IPS-NIHi7 (cell line): ENCODE measurements at regions not wholly inside any gene's neighbourhood (a gene's known extent, or its start where the extent isn't known, plus 50 kb on each side); places are given as distances from the start of the nearest gene placed in this dataset.
"Not testable (repeated sequence)": the region's sequence is repeated elsewhere in the genome, so short reads cannot be mapped to it uniquely, and the experiment has no call there.

Experiments used
- DNase-seq: peaks from one replicate; pipeline ENCODE4 v3.0.0; 2012; ENCODE audit warnings: mixed read lengths; ENCODE audit errors: extremely low spot score

DNA sequence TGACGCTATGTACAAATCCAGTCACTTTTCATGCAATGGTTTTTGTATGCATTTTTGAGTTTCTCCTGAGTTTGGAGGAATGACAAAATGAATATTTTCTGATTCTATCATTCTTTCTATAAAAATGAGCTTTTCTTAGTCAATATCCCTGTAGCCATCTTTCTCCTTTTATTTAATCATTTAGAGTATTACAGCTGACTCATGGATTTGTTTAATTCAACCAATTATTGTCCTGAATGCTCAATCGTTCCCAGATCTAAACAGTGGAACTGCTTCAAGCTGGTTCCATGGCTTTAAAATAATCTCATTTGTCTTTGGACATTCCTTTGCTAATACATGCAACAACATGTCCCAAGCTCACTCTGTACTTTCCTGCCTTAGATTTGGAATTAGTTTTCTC, 368.8 kb downstream of the ADCYAP1 start:
- no peak for DNase-seq

DNA sequence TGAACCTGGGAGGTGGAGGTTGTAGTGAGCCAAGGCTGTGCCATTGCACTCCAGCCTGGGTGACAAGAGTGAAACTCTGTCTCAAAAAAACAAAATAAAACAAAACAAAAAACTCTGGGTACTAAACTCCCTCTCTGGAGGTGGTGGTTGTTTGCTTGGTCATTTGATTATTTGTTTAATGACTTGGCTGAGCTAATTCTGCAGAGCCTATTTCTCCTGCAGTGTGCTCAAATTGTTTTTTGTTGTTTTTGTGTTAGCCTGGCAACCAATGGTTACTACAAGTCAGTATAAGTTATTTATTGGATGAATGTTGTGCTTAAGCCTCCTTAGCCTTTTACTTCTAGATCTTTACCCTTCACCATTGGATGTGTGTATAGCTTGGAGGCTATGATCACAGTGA, 387.5 kb downstream of the ADCYAP1 start:
- no peak for DNase-seq

DNA sequence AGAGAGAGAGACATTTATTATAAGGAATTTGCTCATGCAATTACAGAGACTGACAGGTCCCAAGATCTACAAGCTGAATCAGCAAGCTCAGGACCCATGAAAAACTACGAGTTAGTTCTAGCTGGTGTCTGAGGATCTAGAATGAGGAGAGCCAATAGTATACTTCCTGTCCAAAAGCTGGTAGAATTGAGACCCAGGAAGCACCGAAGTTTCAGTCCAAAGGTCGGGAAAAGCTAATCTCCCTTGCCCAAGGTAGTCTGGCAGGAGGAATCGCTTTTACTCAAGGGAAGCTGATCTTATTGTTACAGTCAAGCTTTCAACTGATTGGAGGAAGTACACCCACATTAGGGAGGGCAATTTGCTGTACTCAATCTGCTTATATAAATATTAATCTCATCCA, 389.6 kb downstream of the ADCYAP1 start:
- DNase-seq, result no peak

DNA sequence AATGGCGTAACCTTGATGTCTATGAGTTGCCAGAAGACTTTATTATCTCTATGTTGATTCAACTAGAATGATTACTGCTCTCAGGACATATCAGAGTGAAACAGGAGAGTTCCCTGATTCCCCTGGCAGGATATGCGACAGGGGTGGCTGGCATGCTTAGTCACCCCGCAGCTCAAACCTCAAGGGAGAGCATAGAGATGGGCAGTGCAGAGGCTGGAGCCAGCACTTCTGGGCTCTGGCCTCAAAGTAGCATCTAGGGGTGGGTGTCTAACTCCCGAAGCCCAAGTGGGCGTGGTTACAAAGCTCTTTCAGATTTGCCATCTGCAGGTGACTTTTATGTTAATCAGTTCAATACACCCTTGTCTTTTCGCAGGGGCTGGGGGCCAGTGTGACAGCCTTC, 391.6 kb downstream of the ADCYAP1 start:
- DNase-seq, result no peak

DNA sequence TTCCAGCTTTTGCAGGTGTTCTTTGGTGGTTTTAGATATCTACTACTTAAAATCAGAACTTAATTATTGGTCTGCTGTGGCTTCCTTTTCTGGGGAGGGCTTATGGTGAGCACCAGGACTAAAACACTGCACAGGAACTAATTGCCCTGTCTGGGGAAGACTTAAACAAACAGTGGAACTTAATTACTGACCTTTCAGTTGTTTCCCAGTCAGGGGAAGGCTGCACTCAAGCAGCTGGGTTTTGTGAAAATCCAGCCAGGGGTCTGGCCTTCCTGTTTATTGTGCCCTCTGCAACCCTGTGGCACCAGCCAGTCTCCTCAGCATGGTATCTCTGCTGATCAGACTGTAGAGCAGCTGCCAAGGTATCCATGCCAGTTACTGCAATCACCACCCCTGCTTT, 398.2 kb downstream of the ADCYAP1 start:
- DNase-seq, result no peak

DNA sequence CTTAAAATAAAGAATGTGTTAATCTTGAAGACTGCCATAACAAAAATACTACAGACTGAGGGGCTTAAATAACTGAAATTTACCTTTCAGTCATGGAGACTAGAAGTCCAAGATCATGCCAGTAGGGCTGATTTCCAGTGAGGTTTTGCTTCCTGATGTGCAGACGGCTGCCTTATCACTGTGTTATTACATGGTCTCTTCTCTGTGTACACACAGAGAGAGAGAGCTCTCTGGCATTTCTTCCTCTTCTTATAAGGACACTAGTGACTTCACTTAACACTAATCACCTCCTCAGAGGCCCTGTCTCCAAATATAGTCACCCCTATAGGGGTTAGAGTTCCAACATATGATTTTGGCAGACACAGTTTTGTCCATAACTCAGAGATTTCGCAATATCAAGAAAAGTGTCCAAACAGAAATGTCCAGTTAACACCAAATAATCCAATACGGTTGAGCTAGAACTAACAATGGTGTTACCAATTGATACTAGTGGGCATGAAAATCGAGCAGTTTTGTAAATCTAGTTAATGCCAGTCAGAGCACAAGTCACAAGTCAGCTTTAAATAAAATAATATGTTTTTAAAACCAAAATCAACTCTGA, 399.8 kb downstream of the ADCYAP1 start:
- DNase-seq, result no peak

DNA sequence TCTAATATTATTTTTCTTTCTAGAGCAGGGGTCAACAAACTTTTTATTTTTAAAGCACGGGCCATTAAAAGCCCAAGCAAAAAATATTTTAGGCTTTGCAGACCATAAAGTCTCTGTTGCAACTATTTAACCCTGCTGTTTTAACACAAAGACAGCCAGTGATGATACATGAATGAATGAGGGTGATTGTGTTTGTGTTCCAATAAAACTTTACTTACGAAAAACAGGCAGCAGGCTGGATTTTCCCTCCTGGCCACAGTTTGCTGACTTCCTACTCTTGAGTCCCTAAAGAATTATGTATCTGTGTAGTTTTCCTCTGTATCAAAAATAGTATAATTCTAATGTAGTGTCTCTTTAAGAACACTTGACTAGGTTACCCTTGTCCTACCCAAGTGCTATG, 402.0 kb downstream of the ADCYAP1 start:
- DNase-seq, result no peak

DNA sequence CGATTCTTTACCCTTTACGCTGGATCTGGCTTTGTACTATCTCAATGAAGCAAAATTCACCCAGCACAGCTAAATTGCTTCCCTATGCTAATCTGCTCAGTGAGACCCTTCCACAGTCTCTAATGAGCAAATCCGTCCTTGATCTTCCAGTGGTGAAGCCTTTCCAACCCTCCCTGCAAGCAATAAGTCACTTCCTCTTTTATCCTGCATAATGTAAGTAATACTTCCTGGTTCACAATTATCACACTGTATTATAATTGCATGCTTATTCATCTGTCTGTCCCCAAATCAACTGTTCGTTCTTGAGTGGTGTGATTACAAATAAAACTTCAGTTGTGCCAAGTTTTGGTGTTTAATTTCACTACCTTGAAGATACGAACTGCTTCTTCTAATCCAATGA, 404.0 kb downstream of the ADCYAP1 start:
- DNase-seq, result no peak

DNA sequence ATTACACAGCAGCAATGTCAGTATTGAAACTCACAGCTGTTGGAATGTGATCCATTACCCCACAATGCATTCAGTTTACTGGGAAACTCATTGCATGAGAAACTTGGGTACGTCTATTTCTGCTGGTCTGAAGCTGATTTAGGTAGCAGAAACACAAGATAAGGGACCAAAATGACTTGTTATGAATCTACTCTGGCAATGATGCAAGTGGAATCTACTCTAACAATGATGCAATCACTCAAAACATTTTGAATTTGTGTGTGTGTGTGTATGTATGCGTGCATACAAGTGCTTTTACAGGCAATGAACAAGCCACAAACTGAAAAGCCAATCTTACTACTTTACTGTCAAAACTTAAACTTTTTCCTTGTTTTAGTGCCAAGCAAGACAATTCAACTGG, 406.7 kb downstream of the ADCYAP1 start:
- DNase-seq, result no peak

DNA sequence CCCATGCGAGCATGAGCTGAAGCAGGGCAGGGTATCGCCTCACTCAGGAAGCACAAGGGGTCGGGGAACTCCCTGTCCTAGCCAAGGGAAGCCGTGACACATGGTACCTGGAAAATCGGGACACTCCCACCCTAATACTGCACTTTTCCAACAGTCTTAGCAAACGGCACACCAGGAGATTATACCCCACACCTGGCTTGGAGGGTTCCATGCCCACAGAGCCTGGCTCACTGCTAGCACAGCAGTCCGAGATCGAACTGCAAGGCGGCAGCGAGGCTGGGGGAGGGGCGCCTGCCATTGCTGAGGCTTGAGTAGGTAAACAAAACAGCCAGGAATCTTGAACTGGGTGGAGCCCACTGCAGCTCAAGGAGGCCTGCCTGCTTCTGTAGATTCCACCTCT, 430.7 kb downstream of the ADCYAP1 start:
- DNase-seq, result not testable (repeated sequence)

DNA sequence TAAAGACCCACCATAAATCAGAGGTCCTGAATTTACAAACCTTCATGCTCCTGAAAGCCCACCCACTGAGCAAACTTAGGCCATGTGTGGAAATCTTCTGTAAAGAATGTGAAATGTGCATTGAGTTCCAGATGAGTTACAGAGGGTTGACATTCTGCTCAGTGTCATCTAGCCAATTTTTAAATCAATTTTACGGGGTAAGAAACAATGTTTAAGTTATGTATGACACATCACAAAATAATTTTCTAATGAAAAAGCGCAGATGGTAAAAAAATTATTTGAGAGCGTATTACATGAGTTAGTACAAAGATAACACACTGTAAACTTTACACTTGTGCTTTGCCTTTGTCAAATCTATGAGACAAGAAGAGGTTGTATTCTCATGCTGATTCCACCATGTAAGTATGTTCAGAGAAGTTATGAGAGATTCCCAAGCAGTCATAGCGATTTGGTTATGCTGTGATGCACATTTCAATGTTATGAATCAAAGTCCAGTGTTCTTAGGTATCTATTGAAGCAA, 446.3 kb downstream of the ADCYAP1 start:
- DNase-seq, result no peak

DNA sequence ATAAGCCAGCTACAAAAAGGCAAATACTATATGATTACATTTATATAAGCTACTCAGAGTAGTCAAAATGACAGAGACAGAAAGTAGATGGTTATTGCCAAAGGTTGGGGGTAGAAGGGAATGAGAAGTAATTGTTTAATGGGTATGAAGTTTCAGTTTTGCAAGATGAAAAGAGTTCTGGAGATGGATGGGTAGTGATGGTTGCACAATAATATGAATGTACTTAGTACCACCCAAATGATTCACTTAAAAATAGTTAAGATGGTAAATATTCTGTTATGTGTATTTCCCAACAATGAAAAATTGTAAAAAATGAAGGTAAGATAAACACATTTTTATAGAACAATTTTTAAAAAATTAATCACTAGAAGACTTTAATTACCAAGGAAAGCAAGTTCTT, 448.4 kb downstream of the ADCYAP1 start:
- no peak for DNase-seq

DNA sequence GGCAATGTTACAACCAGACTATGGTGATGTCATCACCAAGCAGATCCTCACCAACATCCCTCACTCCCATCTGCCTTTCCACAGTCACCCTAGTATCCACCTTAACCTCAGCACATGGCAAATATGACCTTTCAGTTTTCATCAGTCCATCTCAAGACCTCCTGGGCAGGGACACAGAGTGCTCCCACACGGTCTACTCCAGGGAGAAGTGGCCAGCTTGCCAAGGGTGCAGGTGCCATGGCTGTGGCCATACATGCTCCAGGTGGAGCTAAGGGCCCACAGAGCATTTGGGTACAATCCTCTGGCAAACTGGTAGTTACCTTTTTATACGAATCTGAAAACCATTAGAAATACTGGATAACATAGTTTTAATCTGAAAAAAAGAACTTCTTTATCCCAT, 453.1 kb downstream of the ADCYAP1 start:
- DNase-seq, result no peak

DNA sequence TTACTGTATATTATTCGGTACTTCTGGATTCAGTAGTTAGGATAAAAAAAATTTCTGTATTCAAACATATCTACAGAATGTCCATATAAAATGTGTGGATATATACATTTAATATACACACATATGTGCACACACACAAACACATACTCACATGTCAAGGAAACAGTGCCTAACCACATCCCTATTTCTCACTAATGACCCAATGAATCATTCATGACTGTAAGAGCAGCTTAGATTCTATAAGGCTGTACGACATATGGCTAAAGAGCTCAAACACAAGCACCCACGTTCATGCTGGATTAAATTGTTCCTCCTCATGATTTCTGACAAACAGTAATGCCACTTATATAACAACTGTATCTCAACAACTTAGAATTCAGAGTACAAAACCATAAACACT, 457.3 kb downstream of the ADCYAP1 start:
- no peak for DNase-seq

DNA sequence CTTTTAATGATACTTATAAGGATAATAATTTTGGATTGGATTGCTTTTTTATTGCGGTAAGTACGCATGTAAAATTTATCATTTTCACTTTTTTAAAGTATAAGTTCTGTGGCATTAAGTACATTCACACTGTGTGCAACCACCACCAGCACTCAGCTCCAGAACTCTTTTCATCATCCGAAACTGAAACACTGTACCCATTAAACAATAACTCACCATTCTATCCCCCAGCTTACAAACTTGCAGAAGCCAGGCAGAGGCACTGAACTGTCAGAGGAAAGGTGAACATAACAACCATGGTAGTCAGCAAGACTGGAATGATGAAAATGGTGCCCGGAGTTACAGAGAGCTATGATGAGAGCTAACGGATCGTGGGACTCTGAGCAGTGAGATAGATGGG, 465.9 kb downstream of the ADCYAP1 start:
- no peak for DNase-seq

DNA sequence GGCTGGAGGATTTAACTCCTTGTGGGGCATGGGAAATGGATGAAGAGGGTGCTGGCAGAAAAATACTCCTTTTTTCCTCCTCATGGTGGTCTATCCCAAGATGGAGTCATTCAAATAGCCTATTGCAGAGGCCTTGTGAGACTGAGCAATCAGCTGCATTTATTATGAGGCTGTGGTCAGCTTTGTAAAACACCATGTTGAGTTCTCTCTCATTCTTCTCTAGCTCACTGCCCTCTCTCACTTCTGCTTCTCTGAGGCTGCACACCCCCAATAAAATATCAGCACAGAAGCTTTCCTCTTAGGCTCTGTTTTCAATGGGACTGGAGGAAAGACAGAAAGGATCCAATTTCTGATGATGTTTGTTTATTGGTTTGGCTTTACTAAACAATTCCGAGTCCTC, 467.1 kb downstream of the ADCYAP1 start:
- DNase-seq, result no peak

DNA sequence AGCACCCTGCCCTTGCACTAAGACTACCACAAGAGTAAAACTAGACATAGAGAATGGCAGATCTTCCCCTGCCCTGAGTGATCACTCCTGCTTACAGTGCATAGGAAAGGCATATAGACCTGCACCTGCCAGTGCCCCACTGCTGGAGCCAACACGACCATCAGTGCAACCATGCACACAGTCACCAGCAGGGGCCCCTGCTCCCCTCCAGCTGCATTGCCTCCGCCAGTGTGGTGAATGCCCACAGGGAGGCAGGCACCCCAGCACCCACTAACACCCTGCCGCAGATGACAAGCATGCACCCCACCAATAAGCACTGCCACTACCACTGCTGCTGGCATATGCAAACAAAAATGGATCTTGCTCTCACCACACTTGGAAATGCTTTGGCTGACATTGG, 478.8 kb downstream of the ADCYAP1 start:
- peak; percentile 11 for DNase-seq

DNA sequence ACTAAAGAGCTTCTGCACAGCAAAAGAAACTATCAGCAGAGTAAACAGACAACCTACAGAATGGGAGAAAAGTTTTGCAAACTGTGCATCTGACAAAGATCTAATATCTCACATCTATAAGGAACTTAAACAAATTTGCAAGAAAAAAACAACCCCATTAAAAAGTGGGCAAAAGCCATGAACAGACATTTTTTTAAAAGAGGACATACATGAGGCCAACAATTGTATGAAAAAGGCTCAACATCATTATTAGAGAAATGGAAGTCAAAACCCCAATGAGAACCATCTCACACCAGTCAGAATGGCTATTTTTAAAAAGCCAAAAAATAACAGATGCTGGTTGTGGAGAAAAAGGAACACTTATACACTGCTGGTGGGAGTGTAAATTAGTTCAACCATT, 483.8 kb downstream of the ADCYAP1 start:
- DNase-seq, result not testable (repeated sequence)

DNA sequence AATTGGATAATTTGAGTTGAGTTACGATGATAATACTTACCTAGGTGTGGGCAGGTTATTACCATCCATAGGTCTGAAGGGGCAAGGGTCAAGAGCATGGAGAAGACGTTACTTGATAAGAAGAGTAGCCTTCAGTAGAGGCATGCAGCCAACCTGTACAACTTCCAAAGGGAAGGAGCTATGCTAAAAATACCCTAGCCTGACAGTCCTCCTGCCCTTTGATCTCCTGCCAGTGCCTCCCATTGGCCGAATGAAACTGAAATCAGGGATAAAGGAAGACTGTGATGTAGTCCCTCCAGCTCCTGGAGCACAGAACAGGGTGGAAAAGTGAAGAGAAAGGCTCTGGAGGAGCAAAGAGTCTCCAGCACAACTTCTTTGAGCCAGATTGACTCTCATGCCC, 487.4 kb downstream of the ADCYAP1 start:
- no peak for DNase-seq

DNA sequence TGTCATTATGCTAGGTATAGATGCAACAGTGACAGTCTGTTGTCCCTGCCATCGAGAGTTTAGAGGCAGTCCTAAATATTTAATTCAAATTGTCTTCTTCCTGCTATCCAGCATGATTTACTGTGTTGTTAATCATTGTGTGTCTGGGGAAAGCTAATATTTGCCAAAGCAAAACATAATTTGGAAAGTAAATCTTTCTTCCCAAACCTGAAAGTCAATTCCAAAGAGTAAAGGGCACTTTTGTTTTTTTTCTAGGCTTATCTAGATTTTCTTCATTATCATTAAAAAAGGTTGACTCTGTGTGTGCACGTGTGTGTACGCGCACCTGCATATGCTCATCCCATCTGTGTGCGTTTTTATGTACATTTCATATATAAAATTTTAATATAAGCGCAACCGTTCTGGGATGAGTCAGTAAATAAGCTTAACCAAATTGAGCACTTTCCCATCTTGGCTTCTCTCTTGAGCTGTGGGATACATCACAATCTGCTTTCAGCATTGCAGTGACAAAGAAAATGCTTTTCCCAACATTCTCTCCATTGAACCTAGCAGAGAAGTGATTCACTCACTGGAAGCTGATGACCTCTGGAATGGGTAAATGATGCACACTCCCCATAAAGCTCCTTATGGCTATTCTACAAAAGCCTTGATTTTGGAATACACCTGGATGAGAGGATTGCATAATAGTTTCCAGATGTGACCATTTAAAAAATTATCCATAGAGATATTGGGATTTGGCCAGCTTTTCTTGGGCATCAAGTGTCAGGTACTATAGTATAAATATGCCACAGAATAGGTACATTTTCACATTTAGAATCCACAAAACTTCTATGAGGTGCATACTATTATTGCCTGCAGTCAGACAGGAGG, 488.4 kb downstream of the ADCYAP1 start:
- DNase-seq, result no peak

DNA sequence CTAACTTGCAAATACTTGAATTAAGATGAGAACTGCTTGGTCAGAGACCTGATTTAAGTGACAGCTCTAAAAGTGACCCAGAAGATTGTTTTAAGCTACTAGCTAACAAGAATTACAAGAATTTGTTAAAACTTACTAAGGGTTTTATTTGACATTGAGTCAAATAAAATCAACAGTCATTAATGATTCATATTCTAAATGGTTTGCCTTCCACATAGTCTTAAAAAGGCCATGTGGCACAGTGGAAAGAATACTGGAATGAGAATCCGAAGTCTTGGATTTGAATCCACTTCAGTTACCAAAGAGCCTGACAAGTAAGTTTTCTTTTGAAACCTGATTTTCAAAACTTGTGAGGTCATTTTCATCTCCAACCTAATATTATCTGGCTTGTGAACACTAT, 489.3 kb downstream of the ADCYAP1 start:
- DNase-seq, result no peak

DNA sequence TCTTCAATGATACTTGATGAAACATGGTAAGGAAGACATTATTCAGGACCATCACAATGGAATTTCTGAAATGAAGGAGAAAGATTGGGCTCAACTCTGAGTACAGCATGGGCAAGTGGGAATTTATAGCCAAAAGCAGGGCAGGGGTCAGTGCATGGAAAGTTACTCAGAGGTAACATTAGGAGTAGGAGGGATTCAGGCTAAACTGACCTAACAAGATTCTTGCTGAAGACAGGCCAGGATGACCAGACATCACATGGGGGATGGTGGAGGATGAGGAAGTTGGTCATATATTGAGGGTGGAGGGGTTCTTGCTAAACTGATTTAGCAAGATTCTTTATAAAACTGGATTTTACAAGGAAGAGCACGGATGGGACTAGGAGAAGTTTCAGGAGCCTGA, 489.8 kb downstream of the ADCYAP1 start:
- no peak for DNase-seq

DNA sequence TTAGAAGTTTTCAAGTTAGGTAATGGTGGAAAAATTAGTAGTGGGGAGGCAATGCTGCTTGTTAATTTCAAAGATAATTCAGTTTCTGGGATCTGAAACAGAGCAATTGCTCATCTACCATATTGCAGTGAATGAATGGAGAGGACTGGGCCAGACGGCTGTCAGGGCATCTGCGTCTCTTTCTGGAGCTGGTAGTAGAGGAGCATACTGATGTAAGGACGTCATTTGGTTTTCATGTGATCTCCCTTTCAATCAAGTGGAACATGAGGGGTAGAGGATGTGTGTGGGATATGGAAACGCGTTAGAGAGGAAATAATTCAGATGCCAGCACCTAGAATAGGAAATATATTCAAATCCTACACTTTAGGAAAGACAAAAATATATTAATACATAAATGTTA, 490.3 kb downstream of the ADCYAP1 start:
- no peak for DNase-seq
